Central memory CD8-positive, alpha-beta T cell (primary cell): ENCODE measurements at regions not wholly inside any gene's neighbourhood (a gene's known extent, or its start where the extent isn't known, plus 50 kb on each side); places are given as distances from the start of the nearest gene placed in this dataset.

Experiments used
- ATAC-seq: fragments of 150-1000 bp; cut with Tn5 transposase; replicated peaks from 2 replicates; pipeline ENCODE4 v1.10.0; 2022; ENCODE audit warnings: mild to moderate bottlenecking, moderate FRiP score, moderate number of reproducible peaks; ENCODE audit not compliant: poor library complexity, severe bottlenecking; ENCODE audit errors: extremely low read depth
- DNase-seq, 2 donors: peaks; one replicate each; pipeline ENCODE4 v3.0.0; 2021; ENCODE audit warnings: low spot score in 2 of 2
- H3K27ac Mint-ChIP-seq: one replicate; pipeline ENCODE4 v1.8.0; 2022; ENCODE audit warnings: low read depth, mild to moderate bottlenecking, moderate library complexity, mixed read lengths
- H3K27me3 Mint-ChIP-seq: one replicate; pipeline ENCODE4 v1.8.0; 2022; ENCODE audit warnings: mixed read lengths
- H3K36me3 Mint-ChIP-seq: one replicate; pipeline ENCODE4 v1.8.0; 2022; ENCODE audit warnings: mild to moderate bottlenecking, moderate library complexity, mixed read lengths; ENCODE audit not compliant: insufficient read depth
- H3K4me1 Mint-ChIP-seq: one replicate; pipeline ENCODE4 v1.8.0; 2022; ENCODE audit warnings: mixed read lengths
- H3K4me3 Mint-ChIP-seq: one replicate; pipeline ENCODE4 v1.8.0; 2022; ENCODE audit warnings: mild to moderate bottlenecking, moderate library complexity, mixed read lengths
- H3K9me3 Mint-ChIP-seq: one replicate; pipeline ENCODE4 v1.8.0; 2022; ENCODE audit warnings: mixed read lengths

GRCh38 chr15:88393719-88394519 lies 73.3 kb downstream of the MRPL46 start:
- Mint-ChIP-seq H3K4me3 (no peak overlapping the region), H3K4me1 (no peaks in the 10 kb centered on the region), H3K27me3 (peaks cover 64% of the 10 kb centered on the region), H3K27ac (no peak overlapping the region), H3K36me3 (no peaks in the 10 kb centered on the region), H3K9me3 (no peaks in the 10 kb centered on the region)
- DNase-seq: no peak
- no peak for ATAC-seq

- H3K9me3 Mint-ChIP-seq: no peaks in the 10 kb centered on the region
- no peaks in the 10 kb centered on the region for H3K4me1 Mint-ChIP-seq
- peaks cover 57% of the 10 kb centered on the region for H3K27me3 Mint-ChIP-seq
- no peak overlapping the region for H3K27ac Mint-ChIP-seq
- DNase-seq (no peak), ATAC-seq (no peak)
- peaks cover 3% of the 10 kb centered on the region for H3K36me3 Mint-ChIP-seq
- H3K4me3 Mint-ChIP-seq: no peak overlapping the region
Measured at GRCh38 chr15:88391700-88392099, 75.5 kb downstream of the MRPL46 start.

DNA sequence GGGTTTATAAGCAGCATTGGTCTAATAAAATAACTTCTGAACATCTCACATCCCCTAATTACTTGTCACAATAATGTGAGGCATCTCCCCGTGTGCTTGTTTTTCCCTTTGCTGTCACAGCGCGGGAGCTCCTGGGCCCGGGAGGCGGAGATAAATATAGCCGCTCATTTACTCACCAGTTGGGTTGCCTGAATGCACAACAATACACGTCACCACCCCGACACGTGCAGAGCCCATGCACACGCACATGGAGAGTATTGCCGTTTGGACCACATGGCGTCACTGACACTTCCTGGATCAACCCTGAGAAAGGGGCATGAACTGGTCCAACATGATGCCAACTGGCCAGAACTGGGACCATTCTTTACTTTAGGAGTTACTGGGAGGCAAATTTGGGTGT lies 76.2 kb downstream of the MRPL46 start:
- no peak overlapping the region for H3K27ac Mint-ChIP-seq
- H3K36me3 Mint-ChIP-seq: peaks cover 3% of the 10 kb centered on the region
- H3K9me3 Mint-ChIP-seq: no peaks in the 10 kb centered on the region
- H3K4me1 Mint-ChIP-seq: no peaks in the 10 kb centered on the region
- H3K27me3 Mint-ChIP-seq: peaks cover 57% of the 10 kb centered on the region
- no peak overlapping the region for H3K4me3 Mint-ChIP-seq
- DNase-seq: no peak
- no peak for ATAC-seq

GRCh38 chr15:88390164-88390901 lies 76.9 kb downstream of the MRPL46 start:
- no peak for ATAC-seq
- Mint-ChIP-seq H3K4me3 (no peak overlapping the region), H3K36me3 (peaks cover 3% of the 10 kb centered on the region), H3K9me3 (no peaks in the 10 kb centered on the region), H3K27me3 (peaks cover 52% of the 10 kb centered on the region), H3K4me1 (no peaks in the 10 kb centered on the region), H3K27ac (no peak overlapping the region)
- no peak for DNase-seq

- H3K27ac Mint-ChIP-seq: no peak overlapping the region
- DNase-seq (no peak), ATAC-seq (no peak)
- H3K36me3 Mint-ChIP-seq: peaks cover 3% of the 10 kb centered on the region
- H3K9me3 Mint-ChIP-seq: no peaks in the 10 kb centered on the region
- H3K4me3 Mint-ChIP-seq: no peak overlapping the region
- peaks cover 41% of the 10 kb centered on the region for H3K27me3 Mint-ChIP-seq
- H3K4me1 Mint-ChIP-seq: no peaks in the 10 kb centered on the region
Measured at GRCh38 chr15:88389120-88389519, 78.1 kb downstream of the MRPL46 start.

- ATAC-seq: no peak
- DNase-seq: no peak
- H3K27ac Mint-ChIP-seq: no peak overlapping the region
- H3K27me3 Mint-ChIP-seq: peaks cover 41% of the 10 kb centered on the region
- peaks cover 3% of the 10 kb centered on the region for H3K36me3 Mint-ChIP-seq
- H3K4me1 Mint-ChIP-seq: no peaks in the 10 kb centered on the region
- no peaks in the 10 kb centered on the region for H3K9me3 Mint-ChIP-seq
- H3K4me3 Mint-ChIP-seq: no peak overlapping the region
Measured at GRCh38 chr15:88388686-88389085, 78.5 kb downstream of the MRPL46 start.

GRCh38 chr15:88385078-88385700 lies 82.0 kb downstream of the MRPL46 start:
- no peaks in the 10 kb centered on the region for H3K9me3 Mint-ChIP-seq
- peaks cover 3% of the 10 kb centered on the region for H3K36me3 Mint-ChIP-seq
- DNase-seq: no peak
- ATAC-seq: no peak
- no peak overlapping the region for H3K4me3 Mint-ChIP-seq
- H3K4me1 Mint-ChIP-seq: no peaks in the 10 kb centered on the region
- peaks cover 31% of the 10 kb centered on the region for H3K27me3 Mint-ChIP-seq
- H3K27ac Mint-ChIP-seq: no peak overlapping the region

GRCh38 chr15:88383354-88383753 lies 83.8 kb downstream of the MRPL46 start:
- peaks cover 22% of the 10 kb centered on the region for H3K27me3 Mint-ChIP-seq
- H3K9me3 Mint-ChIP-seq: no peaks in the 10 kb centered on the region
- no peak for DNase-seq
- H3K4me1 Mint-ChIP-seq: no peaks in the 10 kb centered on the region
- peaks cover 3% of the 10 kb centered on the region for H3K36me3 Mint-ChIP-seq
- ATAC-seq: no peak
- H3K27ac Mint-ChIP-seq: no peak overlapping the region
- no peak overlapping the region for H3K4me3 Mint-ChIP-seq

- DNase-seq (no peak), ATAC-seq (no peak)
- peaks cover 25% of the 10 kb centered on the region for H3K27me3 Mint-ChIP-seq
- H3K27ac Mint-ChIP-seq: no peak overlapping the region
- H3K36me3 Mint-ChIP-seq: no peaks in the 10 kb centered on the region
- H3K4me3 Mint-ChIP-seq: no peak overlapping the region
- no peaks in the 10 kb centered on the region for H3K9me3 Mint-ChIP-seq
- no peaks in the 10 kb centered on the region for H3K4me1 Mint-ChIP-seq
Measured at GRCh38 chr15:88382482-88382983, 84.7 kb downstream of the MRPL46 start.

- H3K27me3 Mint-ChIP-seq: peaks cover 38% of the 10 kb centered on the region
- H3K27ac Mint-ChIP-seq: no peak overlapping the region
- H3K4me3 Mint-ChIP-seq: no peak overlapping the region
- DNase-seq: no peak
- H3K36me3 Mint-ChIP-seq: no peaks in the 10 kb centered on the region
- no peaks in the 10 kb centered on the region for H3K4me1 Mint-ChIP-seq
- no peak for ATAC-seq
- no peaks in the 10 kb centered on the region for H3K9me3 Mint-ChIP-seq
Measured at GRCh38 chr15:88378188-88378637, 89.0 kb downstream of the MRPL46 start.

- Mint-ChIP-seq H3K9me3 (no peaks in the 10 kb centered on the region), H3K27me3 (peaks cover 44% of the 10 kb centered on the region), H3K4me1 (no peaks in the 10 kb centered on the region), H3K27ac (no peak overlapping the region), H3K4me3 (no peak overlapping the region), H3K36me3 (no peaks in the 10 kb centered on the region)
- DNase-seq: no peak
- no peak for ATAC-seq
Measured at GRCh38 chr15:88377509-88377908, 89.7 kb downstream of the MRPL46 start.

DNA sequence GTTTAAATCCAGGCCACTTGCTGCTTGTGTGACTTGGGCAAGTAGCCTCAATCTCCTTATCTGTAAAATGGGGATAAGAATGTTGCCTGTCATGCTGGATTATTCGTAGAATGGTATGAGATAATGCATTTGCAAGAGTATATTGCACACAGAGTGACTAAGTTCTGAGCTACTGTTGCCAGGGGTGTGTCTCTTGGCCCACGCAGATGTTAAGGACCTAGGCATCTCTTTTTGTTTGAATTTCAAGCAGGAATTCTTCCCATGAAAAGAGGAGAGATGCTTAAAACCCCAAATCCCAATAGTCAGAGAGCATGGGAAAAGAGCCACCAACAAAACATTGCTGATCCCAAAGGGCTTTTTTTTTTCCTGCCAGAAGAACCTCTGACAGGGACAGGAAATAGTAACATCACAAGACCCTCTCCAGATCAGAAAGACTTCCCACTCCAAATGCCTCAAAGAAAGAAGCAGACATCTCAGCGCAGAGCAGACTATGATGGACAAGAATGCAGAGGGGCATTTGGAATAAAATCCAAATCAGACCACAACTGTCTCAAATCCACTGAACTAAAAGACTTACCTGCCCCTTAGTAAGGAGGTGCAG lies 90.5 kb downstream of the MRPL46 start:
- peaks cover 47% of the 10 kb centered on the region for H3K27me3 Mint-ChIP-seq
- H3K36me3 Mint-ChIP-seq: no peaks in the 10 kb centered on the region
- no peak overlapping the region for H3K27ac Mint-ChIP-seq
- DNase-seq (no peak), ATAC-seq (no peak)
- no peaks in the 10 kb centered on the region for H3K4me1 Mint-ChIP-seq
- H3K4me3 Mint-ChIP-seq: no peak overlapping the region
- H3K9me3 Mint-ChIP-seq: no peaks in the 10 kb centered on the region
